Tibial artery (tissue), 4 donors: ENCODE measurements at regions not wholly inside any gene's neighbourhood (a gene's known extent, or its start where the extent isn't known, plus 50 kb on each side); places are given as distances from the start of the nearest gene placed in this dataset.

Experiments
- DNase-seq, 2 donors: peaks; one replicate each; pipeline ENCODE4 v3.0.0-alpha.2; 2019
- H3K27ac ChIP-seq, 2 donors: fragments of 200-600 bp; sonication (generic) in 1 of 2; 1 replicate in 1 of 2; 2 replicates in 1 of 2; pipeline ENCODE4 v1.5.1; 2018 to 2019; ENCODE audit warnings: mild to moderate bottlenecking in 1 of 2
- H3K27me3 ChIP-seq, 2 donors: fragments of 200-600 bp; sonication (generic) in 1 of 2; one replicate each; pipeline versions ENCODE4 v1.5.1 to v1.6.0; 2016 to 2019
- H3K36me3 ChIP-seq, 3 donors: fragments of 200-600 bp; sonication (generic) in 2 of 3; one replicate each; pipeline ENCODE4 v1.5.1; 2016 to 2019; ENCODE audit warnings: mild to moderate bottlenecking in 2 of 3
- H3K4me1 ChIP-seq, 4 donors: fragments of 200-600 bp; sonication (generic) in 2 of 4; 1 replicate in 3 of 4; 2 replicates in 1 of 4; pipeline ENCODE4 v1.5.1; 2016 to 2019
- H3K4me3 ChIP-seq, 2 donors: fragments of 200-600 bp; sonication (generic) in 1 of 2; 1 replicate in 1 of 2; 2 replicates in 1 of 2; pipeline ENCODE4 v1.5.1; 2018 to 2019; ENCODE audit warnings: mild to moderate bottlenecking in 2 of 2
- H3K9me3 ChIP-seq, 3 donors: fragments of 200-600 bp; sonication (generic) in 1 of 3; one replicate each; pipeline ENCODE4 v1.5.1; 2016 to 2019
- intact Hi-C: fragments of 100-400 bp; cut with DNase I; formaldehyde crosslinking; loops from one replicate; pipeline ENCODE4 v1.15.0; 2023; ENCODE audit warnings: low total_unique reads
- TF ChIP-seq, protein P1 (sequence below), 2 experiments: fragments of 200-600 bp in 1 of 2; fragments of 450-650 bp in 1 of 2; IDR thresholded peaks; one replicate each; pipeline ENCODE4 v1.5.1; 2017 to 2019; ENCODE audit warnings: antibody characterized with exemption in 2 of 2, mild to moderate bottlenecking in 1 of 2, moderate library complexity in 1 of 2

GRCh38 chr1:115194506-115194905, 105.2 kb upstream of the TSPAN2 start:
- TF ChIP-seq, protein P1, sequence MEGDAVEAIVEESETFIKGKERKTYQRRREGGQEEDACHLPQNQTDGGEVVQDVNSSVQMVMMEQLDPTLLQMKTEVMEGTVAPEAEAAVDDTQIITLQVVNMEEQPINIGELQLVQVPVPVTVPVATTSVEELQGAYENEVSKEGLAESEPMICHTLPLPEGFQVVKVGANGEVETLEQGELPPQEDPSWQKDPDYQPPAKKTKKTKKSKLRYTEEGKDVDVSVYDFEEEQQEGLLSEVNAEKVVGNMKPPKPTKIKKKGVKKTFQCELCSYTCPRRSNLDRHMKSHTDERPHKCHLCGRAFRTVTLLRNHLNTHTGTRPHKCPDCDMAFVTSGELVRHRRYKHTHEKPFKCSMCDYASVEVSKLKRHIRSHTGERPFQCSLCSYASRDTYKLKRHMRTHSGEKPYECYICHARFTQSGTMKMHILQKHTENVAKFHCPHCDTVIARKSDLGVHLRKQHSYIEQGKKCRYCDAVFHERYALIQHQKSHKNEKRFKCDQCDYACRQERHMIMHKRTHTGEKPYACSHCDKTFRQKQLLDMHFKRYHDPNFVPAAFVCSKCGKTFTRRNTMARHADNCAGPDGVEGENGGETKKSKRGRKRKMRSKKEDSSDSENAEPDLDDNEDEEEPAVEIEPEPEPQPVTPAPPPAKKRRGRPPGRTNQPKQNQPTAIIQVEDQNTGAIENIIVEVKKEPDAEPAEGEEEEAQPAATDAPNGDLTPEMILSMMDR (IDR thresholded peaks at IDR 0.05), result no peak
- Histone ChIP-seq H3K4me1 (peaks cover 0 to 24% (median 15%) of the 10 kb centered on the region in 4 donors), H3K36me3 (no peaks in the 10 kb centered on the region), H3K27me3 (no peaks in the 10 kb centered on the region), H3K4me3 (no peak overlapping the region), H3K9me3 (no peaks in the 10 kb centered on the region), H3K27ac (no peak overlapping the region)
- intact Hi-C loops, result no loop called here
- no peak for DNase-seq

DNA sequence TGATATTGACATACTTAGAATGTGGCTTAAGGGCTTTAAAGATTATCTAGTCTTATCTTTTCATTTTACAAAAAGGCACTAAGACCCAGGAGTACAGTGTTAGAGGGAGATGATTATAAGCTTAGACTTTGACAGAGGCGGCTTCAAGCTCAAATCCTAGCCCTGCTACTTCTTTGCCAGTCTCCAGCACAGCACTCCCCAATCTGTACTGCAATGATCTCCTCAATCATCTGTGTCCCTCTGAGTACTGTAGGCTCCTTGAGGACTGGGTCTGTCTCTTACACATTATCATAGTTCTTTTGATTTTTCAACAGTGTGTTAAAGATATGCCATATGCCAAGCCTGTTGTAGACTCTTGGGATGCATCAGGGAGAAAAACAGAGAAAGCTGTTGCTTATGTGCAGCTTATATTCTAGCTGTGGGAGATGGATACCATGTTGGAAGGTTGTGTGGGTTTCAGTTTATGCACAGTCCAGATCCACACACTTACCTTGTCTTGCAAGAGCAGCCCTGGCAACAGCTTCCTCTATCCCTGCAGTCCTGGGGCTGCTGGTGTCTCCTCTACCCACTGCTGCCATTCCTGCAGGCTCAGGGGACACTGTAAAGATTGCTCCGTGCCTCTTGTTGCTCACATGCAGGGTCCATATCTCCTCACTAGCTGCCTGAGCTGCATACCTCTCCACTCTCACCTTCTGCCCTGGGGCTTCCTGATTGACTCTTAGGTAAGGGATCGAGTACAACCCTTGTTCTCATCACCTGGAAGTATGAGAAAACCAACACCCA, 103.9 kb upstream of the TSPAN2 start:
- no peak overlapping the region for H3K4me3 ChIP-seq
- H3K27me3 ChIP-seq, result no peaks in the 10 kb centered on the region
- TF ChIP-seq, protein P1 (IDR thresholded peaks at IDR 0.05), result no peak

GRCh38 chr1:115192200-115192767, 103.0 kb upstream of the TSPAN2 start:
- TF ChIP-seq, protein P1 (IDR thresholded peaks at IDR 0.05), result no peak
- Histone ChIP-seq H3K36me3 (no peaks in the 10 kb centered on the region), H3K27ac (no peak overlapping the region), H3K27me3 (no peaks in the 10 kb centered on the region), H3K9me3 (no peaks in the 10 kb centered on the region), H3K4me1 (peaks cover 0 to 40% (median 19%) of the 10 kb centered on the region in 4 donors), H3K4me3 (no peak overlapping the region)
- DNase-seq, result no peak
- intact Hi-C loops, result no loop called here

More for the DNA sequence above, 103.9 kb upstream of the TSPAN2 start:
- intact Hi-C loops, result no loop called here
- no peak overlapping the region for H3K27ac ChIP-seq
- H3K4me1 ChIP-seq, result peaks cover 0 to 36% (median 19%) of the 10 kb centered on the region in 4 donors
- H3K9me3 ChIP-seq, result no peaks in the 10 kb centered on the region
- no peaks in the 10 kb centered on the region for H3K36me3 ChIP-seq
- DNase-seq, result no peak

DNA sequence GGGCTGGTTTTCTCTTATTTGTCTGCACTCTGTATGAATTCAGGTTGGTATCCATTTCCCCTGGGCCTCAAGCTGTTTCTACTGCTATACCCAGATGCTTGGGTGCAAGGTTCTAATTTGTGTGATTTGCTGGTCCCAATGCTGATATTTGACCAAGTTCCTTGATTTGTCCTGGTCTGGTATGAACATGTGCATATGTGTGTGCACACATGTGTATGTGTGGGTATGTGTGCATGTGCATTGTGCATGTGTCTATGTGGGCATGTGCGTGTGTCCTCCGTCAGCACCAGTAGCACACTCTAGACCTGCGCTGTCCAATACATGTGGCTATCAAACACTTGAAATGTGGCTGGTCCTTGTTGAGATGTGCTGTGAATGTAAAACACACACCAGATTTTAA, 102.4 kb upstream of the TSPAN2 start:
- Histone ChIP-seq H3K36me3 (no peaks in the 10 kb centered on the region), H3K27me3 (no peaks in the 10 kb centered on the region), H3K27ac (peak overlapping the region; percentile 58 to 83), H3K4me1 (peaks cover 0 to 40% (median 21%) of the 10 kb centered on the region in 4 donors), H3K9me3 (no peaks in the 10 kb centered on the region), H3K4me3 (no peak overlapping the region)
- no peak for DNase-seq
- TF ChIP-seq, protein P1 (IDR thresholded peaks at IDR 0.05), result no peak
- intact Hi-C loops, result no loop called here

DNA sequence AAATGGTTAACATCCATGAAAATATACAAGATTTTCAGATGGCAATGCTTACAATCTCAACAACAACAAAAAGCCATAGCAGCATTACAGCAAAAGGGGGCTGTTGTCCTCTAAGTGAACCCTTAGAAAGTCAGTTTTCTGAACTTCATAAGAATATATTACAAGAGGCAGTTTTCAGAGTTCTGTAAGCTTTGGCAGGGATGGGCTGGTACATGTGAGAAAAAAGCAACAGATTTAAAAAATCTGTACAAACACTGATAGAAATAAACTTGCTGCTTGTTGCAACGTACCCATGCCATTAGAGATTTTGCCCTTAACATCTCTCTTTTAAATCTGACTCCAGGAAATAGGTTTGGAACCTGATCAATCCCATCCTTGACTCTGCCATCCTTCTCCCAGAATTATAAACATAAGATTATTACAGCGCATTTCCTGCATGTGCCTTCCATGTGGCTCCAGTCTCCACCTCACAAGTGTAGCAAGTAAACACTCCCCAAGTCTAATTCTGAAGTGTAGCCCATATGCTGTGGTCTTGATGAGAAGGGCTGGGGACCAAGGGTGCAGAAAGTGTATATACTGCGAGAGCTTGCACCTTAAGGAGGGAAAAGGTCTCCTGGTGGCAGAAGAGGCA, 101.4 kb upstream of the TSPAN2 start:
- DNase-seq, result no peak
- H3K27ac ChIP-seq, result peak overlapping the region; percentile 58 to 83

More for the DNA sequence above, 101.4 kb upstream of the TSPAN2 start:
- TF ChIP-seq, protein P1 (IDR thresholded peaks at IDR 0.05), result no peak
- H3K4me3 ChIP-seq, result no peak overlapping the region
- H3K9me3 ChIP-seq, result no peaks in the 10 kb centered on the region
- H3K27me3 ChIP-seq, result no peaks in the 10 kb centered on the region
- H3K4me1 ChIP-seq, result peaks cover 0 to 43% (median 27%) of the 10 kb centered on the region in 4 donors
- no peaks in the 10 kb centered on the region for H3K36me3 ChIP-seq
- intact Hi-C loops, result no loop called here
